DOHH2 (cell line): ENCODE measurements at regions not wholly inside any gene's neighbourhood (a gene's known extent, or its start where the extent isn't known, plus 50 kb on each side); places are given as distances from the start of the nearest gene placed in this dataset.

Source experiments
- H3F3A ChIP-seq: fragments of 200-600 bp; sonication (generic), shearing (Covaris generic); 2 replicates; pipeline ENCODE4 v1.6.0; 2016; ENCODE audit warnings: antibody characterized with exemption, mild to moderate bottlenecking; ENCODE audit not compliant: control insufficient read depth, insufficient read depth
- H3K27ac ChIP-seq: fragments of 200-600 bp; sonication (generic); 2 replicates; pipeline ENCODE4 v1.5.1; 2014; ENCODE audit warnings: low read depth, mild to moderate bottlenecking, low read length, moderate library complexity
- H3K27me3 ChIP-seq: fragments of 200-600 bp; sonication (generic); 2 replicates; pipeline ENCODE4 v1.6.1; 2014; ENCODE audit warnings: mild to moderate bottlenecking, low read length, mixed read lengths; ENCODE audit not compliant: control insufficient read depth
- H3K36me3 ChIP-seq: fragments of 200-600 bp; sonication (generic); 2 replicates; pipeline ENCODE4 v1.6.1; 2014; ENCODE audit warnings: mild to moderate bottlenecking, low read length, moderate library complexity, mixed read lengths; ENCODE audit not compliant: control insufficient read depth
- H3K4me1 ChIP-seq: fragments of 200-600 bp; sonication (generic); 2 replicates; pipeline ENCODE4 v1.6.1; 2014; ENCODE audit warnings: mild to moderate bottlenecking, low read length, mixed read lengths; ENCODE audit not compliant: control insufficient read depth
- H3K4me2 ChIP-seq: fragments of 200-600 bp; sonication (generic); 2 replicates; pipeline ENCODE4 v1.6.0; 2014; ENCODE audit warnings: mild to moderate bottlenecking, low read length, moderate library complexity
- H3K4me3 ChIP-seq: fragments of 200-600 bp; sonication (generic); 2 replicates; pipeline ENCODE4 v1.5.1; 2014; ENCODE audit warnings: mild to moderate bottlenecking, low read length, mixed read lengths
- H3K79me2 ChIP-seq: fragments of 200-600 bp; sonication (generic); 2 replicates; pipeline ENCODE4 v1.6.1; 2014; ENCODE audit warnings: mild to moderate bottlenecking, low read length, mixed read lengths; ENCODE audit not compliant: control insufficient read depth
- H3K9me2 ChIP-seq: fragments of 200-600 bp; sonication (generic); replicated peaks from 2 replicates; pipeline ENCODE4 v1.6.1; 2014; ENCODE audit warnings: mild to moderate bottlenecking, low read length, mixed read lengths; ENCODE audit not compliant: control insufficient read depth
- H3K9me3 ChIP-seq: fragments of 200-600 bp; sonication (generic); 2 replicates; pipeline ENCODE4 v1.6.1; 2014; ENCODE audit warnings: antibody characterized with exemption, low read length, mixed read lengths; ENCODE audit not compliant: control insufficient read depth, insufficient read depth
- H4K20me1 ChIP-seq: fragments of 200-600 bp; sonication (generic); 2 replicates; pipeline ENCODE4 v1.6.0; 2014; ENCODE audit warnings: low read depth, mild to moderate bottlenecking, antibody characterized with exemption, low read length, moderate library complexity; ENCODE audit not compliant: control insufficient read depth, insufficient read depth
- CTCF ChIP-seq: fragments of 200-600 bp; sonication (generic); IDR thresholded peaks from one replicate; pipeline ENCODE4 v1.5.1; 2014; ENCODE audit warnings: antibody characterized with exemption, mild to moderate bottlenecking, low read depth, low read length; ENCODE audit not compliant: poor library complexity, severe bottlenecking
- EZH2phosphoT487 ChIP-seq: fragments of 200-600 bp; sonication (generic); IDR thresholded peaks from 2 replicates; pipeline ENCODE4 v1.6.1; 2017; ENCODE audit warnings: borderline replicate concordance, mild to moderate bottlenecking, antibody characterized with exemption, low read length, moderate library complexity, mixed read lengths

- H3K9me3 ChIP-seq = no peaks in the 10 kb centered on the region
- TF ChIP-seq EZH2phosphoT487 = no peak
- TF ChIP-seq CTCF = no peak
- no peak overlapping the region for H3K27ac ChIP-seq
- H3K36me3 ChIP-seq = no peaks in the 10 kb centered on the region
- H3K9me2 ChIP-seq = no peaks in the 10 kb centered on the region
- H3F3A ChIP-seq = no peaks in the 10 kb centered on the region
- H3K4me1 ChIP-seq = no peaks in the 10 kb centered on the region
- no peaks in the 10 kb centered on the region for H4K20me1 ChIP-seq
- H3K27me3 ChIP-seq = no peaks in the 10 kb centered on the region
- no peak overlapping the region for H3K4me3 ChIP-seq
- H3K4me2 ChIP-seq = no peak overlapping the region
- H3K79me2 ChIP-seq = no peaks in the 10 kb centered on the region
These were observed 312.0 kb upstream of the TMTC4 start for GRCh38 chr13:100986571-100986970.

DNA sequence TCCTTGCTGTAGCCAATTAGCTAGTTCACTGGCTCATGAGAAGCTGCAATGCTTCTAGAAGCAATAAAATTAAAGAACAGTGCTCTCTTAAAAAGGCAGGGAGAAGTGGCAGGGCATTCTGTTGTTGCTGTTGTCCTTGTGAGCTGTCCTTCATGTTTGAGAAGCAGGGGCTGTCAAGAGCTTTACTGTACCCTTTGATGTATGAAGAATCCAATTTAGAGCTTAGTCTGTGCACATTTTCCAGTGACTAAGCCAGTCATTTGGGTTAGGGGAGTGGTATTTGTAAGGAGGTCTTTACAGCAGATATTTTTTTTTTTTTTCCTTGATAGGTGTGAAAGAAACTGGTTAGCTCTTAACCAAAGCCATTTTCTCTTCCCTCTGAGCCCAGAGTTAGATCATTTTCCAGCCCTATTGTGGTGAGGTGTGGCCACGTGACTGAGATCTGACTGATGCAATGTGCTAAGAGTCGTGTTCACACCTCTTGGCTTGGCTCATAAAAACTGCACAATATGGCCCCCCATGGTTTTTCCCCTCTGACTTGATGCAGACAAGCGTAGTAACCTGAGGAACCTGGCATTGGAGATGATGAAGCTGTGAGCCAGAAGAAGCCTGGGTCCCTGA lies 309.6 kb upstream of the TMTC4 start:
- H3K36me3 ChIP-seq = no peaks in the 10 kb centered on the region
- H3K79me2 ChIP-seq = no peaks in the 10 kb centered on the region
- no peaks in the 10 kb centered on the region for H3K27me3 ChIP-seq
- no peak overlapping the region for H3K27ac ChIP-seq
- no peaks in the 10 kb centered on the region for H3K9me2 ChIP-seq
- H4K20me1 ChIP-seq = no peaks in the 10 kb centered on the region
- no peaks in the 10 kb centered on the region for H3F3A ChIP-seq
- H3K9me3 ChIP-seq = no peaks in the 10 kb centered on the region
- no peak overlapping the region for H3K4me2 ChIP-seq
- TF ChIP-seq CTCF (no peak), EZH2phosphoT487 (no peak)
- no peaks in the 10 kb centered on the region for H3K4me1 ChIP-seq
- H3K4me3 ChIP-seq = no peak overlapping the region

- no peaks in the 10 kb centered on the region for H3K27me3 ChIP-seq
- no peaks in the 10 kb centered on the region for H3K36me3 ChIP-seq
- H3K4me1 ChIP-seq = no peaks in the 10 kb centered on the region
- H3K9me2 ChIP-seq = no peaks in the 10 kb centered on the region
- H3K9me3 ChIP-seq = no peaks in the 10 kb centered on the region
- no peak overlapping the region for H3K27ac ChIP-seq
- no peaks in the 10 kb centered on the region for H3F3A ChIP-seq
- no peaks in the 10 kb centered on the region for H3K79me2 ChIP-seq
- TF ChIP-seq CTCF (no peak), EZH2phosphoT487 (no peak)
- no peaks in the 10 kb centered on the region for H4K20me1 ChIP-seq
- H3K4me3 ChIP-seq = no peak overlapping the region
- H3K4me2 ChIP-seq = no peak overlapping the region
These were observed 308.5 kb upstream of the TMTC4 start for GRCh38 chr13:100983111-100983510.
